PC-9 (cell line): ENCODE measurements at regions not wholly inside any gene's neighbourhood (a gene's known extent, or its start where the extent isn't known, plus 50 kb on each side); places are given as distances from the start of the nearest gene placed in this dataset.

Experiments used
- EZH2 ChIP-seq: fragments of 200-600 bp; sonication (generic); IDR thresholded peaks from 2 replicates; pipeline ENCODE4 v1.8.0; 2017; ENCODE audit warnings: antibody characterized with exemption, low read depth
- TF ChIP-seq, protein P1 (sequence below): fragments of 200-600 bp; sonication (generic); conservative IDR thresholded peaks from 2 replicates; pipeline ENCODE4 v1.6.1; 2017; ENCODE audit warnings: mixed run types, antibody characterized with exemption, mild to moderate bottlenecking, moderate library complexity

DNA sequence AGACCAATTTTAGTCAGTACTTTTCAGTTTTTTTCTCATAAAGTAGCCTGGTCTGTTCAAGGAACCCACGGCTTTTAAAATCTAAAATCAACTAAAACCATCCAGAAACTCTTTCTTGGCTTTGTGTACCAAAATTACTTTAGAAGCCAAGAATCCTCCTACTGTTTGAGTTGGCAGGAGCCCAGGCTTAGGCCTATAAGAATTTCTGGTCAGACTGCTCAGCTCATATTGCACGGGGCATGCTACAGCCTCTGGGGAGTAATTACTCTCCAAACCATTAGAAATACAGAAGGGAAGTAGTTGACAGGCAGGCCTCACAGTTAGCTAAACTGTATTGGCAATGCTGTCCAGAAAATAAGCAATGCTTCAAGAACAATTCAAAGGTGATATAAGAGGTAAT lies 1862.9 kb upstream of the RAG2 start:
- TF ChIP-seq, protein P1, sequence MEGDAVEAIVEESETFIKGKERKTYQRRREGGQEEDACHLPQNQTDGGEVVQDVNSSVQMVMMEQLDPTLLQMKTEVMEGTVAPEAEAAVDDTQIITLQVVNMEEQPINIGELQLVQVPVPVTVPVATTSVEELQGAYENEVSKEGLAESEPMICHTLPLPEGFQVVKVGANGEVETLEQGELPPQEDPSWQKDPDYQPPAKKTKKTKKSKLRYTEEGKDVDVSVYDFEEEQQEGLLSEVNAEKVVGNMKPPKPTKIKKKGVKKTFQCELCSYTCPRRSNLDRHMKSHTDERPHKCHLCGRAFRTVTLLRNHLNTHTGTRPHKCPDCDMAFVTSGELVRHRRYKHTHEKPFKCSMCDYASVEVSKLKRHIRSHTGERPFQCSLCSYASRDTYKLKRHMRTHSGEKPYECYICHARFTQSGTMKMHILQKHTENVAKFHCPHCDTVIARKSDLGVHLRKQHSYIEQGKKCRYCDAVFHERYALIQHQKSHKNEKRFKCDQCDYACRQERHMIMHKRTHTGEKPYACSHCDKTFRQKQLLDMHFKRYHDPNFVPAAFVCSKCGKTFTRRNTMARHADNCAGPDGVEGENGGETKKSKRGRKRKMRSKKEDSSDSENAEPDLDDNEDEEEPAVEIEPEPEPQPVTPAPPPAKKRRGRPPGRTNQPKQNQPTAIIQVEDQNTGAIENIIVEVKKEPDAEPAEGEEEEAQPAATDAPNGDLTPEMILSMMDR, result no peak
- TF ChIP-seq EZH2, result no peak
